Esophagus muscularis mucosa (tissue), 4 donors: ENCODE measurements at regions not wholly inside any gene's neighbourhood (a gene's known extent, or its start where the extent isn't known, plus 50 kb on each side); places are given as distances from the start of the nearest gene placed in this dataset.

Experiments used
- DNase-seq: peaks from one replicate; pipeline ENCODE4 v3.0.0-alpha.2; 2017; ENCODE audit errors: extremely low spot score
- H3K27ac ChIP-seq, 4 donors: fragments of 200-600 bp; sonication (generic); replicated peaks in 1 of 4; 1 replicate in 3 of 4; 2 replicates in 1 of 4; pipeline ENCODE4 v1.5.1; 2016 to 2019; ENCODE audit warnings: mild to moderate bottlenecking in 1 of 4
- H3K27me3 ChIP-seq, 4 donors: fragments of 200-600 bp; sonication (generic); one replicate each; pipeline versions ENCODE4 v1.5.1 to v1.6.0; 2016 to 2019
- H3K36me3 ChIP-seq, 4 donors: fragments of 200-600 bp; sonication (generic); one replicate each; pipeline ENCODE4 v1.5.1; 2016 to 2019
- H3K4me1 ChIP-seq, 4 donors: fragments of 200-600 bp; sonication (generic); one replicate each; pipeline ENCODE4 v1.5.1; 2016 to 2019
- H3K4me3 ChIP-seq, 4 donors: fragments of 200-600 bp; sonication (generic); 1 replicate in 2 of 4; 2 replicates in 2 of 4; pipeline ENCODE4 v1.5.1; 2016 to 2019; ENCODE audit warnings: mild to moderate bottlenecking in 4 of 4, moderate library complexity in 1 of 4
- H3K9me3 ChIP-seq, 4 donors: fragments of 200-600 bp; sonication (generic); 1 replicate in 3 of 4; 2 replicates in 1 of 4; pipeline ENCODE4 v1.5.1; 2016 to 2019
- EP300 ChIP-seq: sonication (generic); formaldehyde crosslinking; IDR thresholded peaks from one replicate; pipeline ENCODE4 v1.6.1; 2017; ENCODE audit warnings: antibody characterized with exemption
- POLR2A ChIP-seq: fragments of 450-650 bp; IDR thresholded peaks from one replicate; pipeline ENCODE4 v1.6.1; 2017; ENCODE audit warnings: antibody characterized with exemption, moderate library complexity, mild to moderate bottlenecking, low read depth
- POLR2AphosphoS5 ChIP-seq, 2 donors: sonication (generic); formaldehyde crosslinking; IDR thresholded peaks; one replicate each; pipeline ENCODE4 v1.6.1; 2017; ENCODE audit warnings: antibody characterized with exemption in 2 of 2
- WGBS: methylation state at CpG from one replicate; pipeline ENCODE4 v1.1.5; 2018; 5-methylcytosine and 5-hydroxymethylcytosine counted together
- intact Hi-C: fragments of 100-400 bp; cut with DNase I; formaldehyde crosslinking; loops from one replicate; pipeline ENCODE4 v1.15.1; 2023
- TF ChIP-seq, protein P1 (sequence below), 3 experiments: fragments of 200-600 bp in 2 of 3; fragments of 450-650 bp in 1 of 3; sonication (generic) in 2 of 3; IDR thresholded peaks; one replicate each; pipeline ENCODE4 v1.5.1; 2017 to 2019; ENCODE audit warnings: antibody characterized with exemption in 3 of 3, mild to moderate bottlenecking in 2 of 3, moderate library complexity in 1 of 3

- intact Hi-C loops, result no loop called here
- H3K9me3 ChIP-seq, result no peaks in the 10 kb centered on the region
- H3K4me1 ChIP-seq, result peaks cover 8 to 52% (median 48%) of the 10 kb centered on the region in 4 donors
- H3K4me3 ChIP-seq, result no peak overlapping the region
- H3K27ac ChIP-seq, result peak overlapping the region; percentile 42 to 64 (median 56)
- WGBS, result 62% methylated on average over 4 of the region's 4 CpGs
- TF ChIP-seq, protein P1, sequence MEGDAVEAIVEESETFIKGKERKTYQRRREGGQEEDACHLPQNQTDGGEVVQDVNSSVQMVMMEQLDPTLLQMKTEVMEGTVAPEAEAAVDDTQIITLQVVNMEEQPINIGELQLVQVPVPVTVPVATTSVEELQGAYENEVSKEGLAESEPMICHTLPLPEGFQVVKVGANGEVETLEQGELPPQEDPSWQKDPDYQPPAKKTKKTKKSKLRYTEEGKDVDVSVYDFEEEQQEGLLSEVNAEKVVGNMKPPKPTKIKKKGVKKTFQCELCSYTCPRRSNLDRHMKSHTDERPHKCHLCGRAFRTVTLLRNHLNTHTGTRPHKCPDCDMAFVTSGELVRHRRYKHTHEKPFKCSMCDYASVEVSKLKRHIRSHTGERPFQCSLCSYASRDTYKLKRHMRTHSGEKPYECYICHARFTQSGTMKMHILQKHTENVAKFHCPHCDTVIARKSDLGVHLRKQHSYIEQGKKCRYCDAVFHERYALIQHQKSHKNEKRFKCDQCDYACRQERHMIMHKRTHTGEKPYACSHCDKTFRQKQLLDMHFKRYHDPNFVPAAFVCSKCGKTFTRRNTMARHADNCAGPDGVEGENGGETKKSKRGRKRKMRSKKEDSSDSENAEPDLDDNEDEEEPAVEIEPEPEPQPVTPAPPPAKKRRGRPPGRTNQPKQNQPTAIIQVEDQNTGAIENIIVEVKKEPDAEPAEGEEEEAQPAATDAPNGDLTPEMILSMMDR (IDR thresholded peaks at IDR 0.05), result no peak
- no peak for TF ChIP-seq EP300
- TF ChIP-seq POLR2A, result no peak
- no peak for TF ChIP-seq POLR2AphosphoS5 (IDR thresholded peaks at IDR 0.05)
- no peak for DNase-seq
- no peaks in the 10 kb centered on the region for H3K27me3 ChIP-seq
- no peaks in the 10 kb centered on the region for H3K36me3 ChIP-seq
These were observed 190.3 kb upstream of the PREP start for GRCh38 chr6:105593056-105593690.

GRCh38 chr6:105592329-105592728 lies 189.4 kb upstream of the PREP start:
- peaks cover 8 to 51% (median 47%) of the 10 kb centered on the region in 4 donors for H3K4me1 ChIP-seq
- TF ChIP-seq POLR2A (no peak), POLR2AphosphoS5 (IDR thresholded peaks at IDR 0.05) (peak; percentile 31 to 47)
- TF ChIP-seq, protein P1 (IDR thresholded peaks at IDR 0.05), result no peak
- WGBS, result 63% methylated on average over 2 of the region's 2 CpGs
- DNase-seq, result no peak
- H3K27me3 ChIP-seq, result no peaks in the 10 kb centered on the region
- H3K9me3 ChIP-seq, result no peaks in the 10 kb centered on the region
- H3K36me3 ChIP-seq, result no peaks in the 10 kb centered on the region
- no peak overlapping the region for H3K27ac ChIP-seq
- intact Hi-C loops, result no loop called here
- no peak overlapping the region for H3K4me3 ChIP-seq

- no peak for TF ChIP-seq POLR2AphosphoS5 (IDR thresholded peaks at IDR 0.05)
- no peak for TF ChIP-seq POLR2A
- TF ChIP-seq EP300, result no peak
- TF ChIP-seq, protein P1 (IDR thresholded peaks at IDR 0.05), result no peak
- intact Hi-C loops, result no loop called here
- 87% methylated on average over 2 of the region's 2 CpGs for WGBS
- H3K4me3 ChIP-seq, result no peak overlapping the region
- H3K36me3 ChIP-seq, result no peaks in the 10 kb centered on the region
- H3K27me3 ChIP-seq, result no peaks in the 10 kb centered on the region
- peaks cover 8 to 41% (median 39%) of the 10 kb centered on the region in 4 donors for H3K4me1 ChIP-seq
- no peaks in the 10 kb centered on the region for H3K9me3 ChIP-seq
- no peak overlapping the region for H3K27ac ChIP-seq
- no peak for DNase-seq
These were observed 188.2 kb upstream of the PREP start for GRCh38 chr6:105591053-105591452.

- intact Hi-C loops, result no loop called here
- Histone ChIP-seq H3K27me3 (no peaks in the 10 kb centered on the region), H3K4me1 (peaks cover 0 to 18% (median 12%) of the 10 kb centered on the region in 4 donors), H3K36me3 (no peaks in the 10 kb centered on the region), H3K9me3 (no peaks in the 10 kb centered on the region), H3K27ac (no peak overlapping the region), H3K4me3 (no peak overlapping the region)
- TF ChIP-seq, protein P1 (IDR thresholded peaks at IDR 0.05), result no peak
- no peak for TF ChIP-seq EP300
- no peak for TF ChIP-seq POLR2A
- TF ChIP-seq POLR2AphosphoS5 (IDR thresholded peaks at IDR 0.05), result no peak
- 90% methylated on average over 6 of the region's 6 CpGs for WGBS
- no peak for DNase-seq
These were observed 185.3 kb upstream of the PREP start for GRCh38 chr6:105588123-105588710.
